Panc1 (cell line): ENCODE measurements at regions not wholly inside any gene's neighbourhood (a gene's known extent, or its start where the extent isn't known, plus 50 kb on each side); places are given as distances from the start of the nearest gene placed in this dataset.

Source experiments
- ATAC-seq: fragments of 200-7000 bp; cut with Tn5 transposase; 2 replicates; pipeline ENCODE4 v1.9.1; 2020; ENCODE audit warnings: mild to moderate bottlenecking, moderate library complexity
- BruUV-seq: library from RNA; stranded (reverse); fragments of 400-500 nt; replicated peaks from 2 replicates; lab custom pipeline; 2021; lab: Mats Ljungman, UMichigan
- CTCF ChIA-PET: fragments of 300-600 bp; sonication (Branson Sonifier 250); formaldehyde crosslinking; loops from one replicate; lab custom pipeline; 2022; ENCODE audit warnings: antibody characterized with exemption; lab: Charles Lee
- POLR2A ChIA-PET: fragments of 300-600 bp; sonication (Branson Sonifier 250); formaldehyde crosslinking; loops from one replicate; lab custom pipeline; 2022; ENCODE audit warnings: antibody characterized with exemption; lab: Charles Lee
- DNase-seq: peaks from one replicate; pipeline ENCODE4 v3.0.0-alpha.2; 2010; ENCODE audit warnings: low read depth, low spot score
- H3K27ac ChIP-seq: 2 replicates; pipeline ENCODE4 v1.5.1; 2011; ENCODE audit warnings: mild to moderate bottlenecking, low read length, inconsistent platforms
- H3K27me3 ChIP-seq: fragments of 200-500 bp; sonication (Bioruptor generic); 2 replicates; pipeline ENCODE4 v1.6.0; 2014; ENCODE audit warnings: low read length, inconsistent platforms; ENCODE audit not compliant: control insufficient read depth, insufficient read depth
- H3K36me3 ChIP-seq: fragments of 200-500 bp; sonication (Bioruptor generic); 2 replicates; pipeline ENCODE4 v1.5.1; 2014; ENCODE audit warnings: inconsistent platforms, mild to moderate bottlenecking, low read length, moderate library complexity; ENCODE audit not compliant: control insufficient read depth, insufficient read depth
- H3K4me1 ChIP-seq: 2 replicates; pipeline ENCODE4 v1.5.1; 2011; ENCODE audit warnings: inconsistent platforms, mild to moderate bottlenecking, low read length, moderate library complexity; ENCODE audit not compliant: control insufficient read depth, insufficient read depth
- H3K4me3 ChIP-seq, 2 experiments: 2 replicates each; pipeline ENCODE4 v1.5.1; 2011 to 2012; ENCODE audit warnings: low read depth in 2 of 2, low read length in 2 of 2, mild to moderate bottlenecking in 2 of 2, inconsistent platforms in 1 of 2, moderate library complexity in 1 of 2
- H3K9me3 ChIP-seq: fragments of 200-500 bp; sonication (Bioruptor generic); 2 replicates; pipeline ENCODE4 v1.5.1; 2014; ENCODE audit warnings: low read depth, mild to moderate bottlenecking, inconsistent platforms, low read length, moderate library complexity; ENCODE audit not compliant: control insufficient read depth, insufficient read depth
- CTCF ChIP-seq: fragments of 450-650 bp; IDR thresholded peaks from 2 replicates; pipeline ENCODE4 v1.5.1; 2017; ENCODE audit warnings: mild to moderate bottlenecking
- POLR2AphosphoS5 ChIP-seq: IDR thresholded peaks from 2 replicates; pipeline ENCODE4 v1.6.1; 2012; ENCODE audit warnings: mild to moderate bottlenecking, low read depth, low read length, moderate library complexity
- REST ChIP-seq, 2 experiments: IDR thresholded peaks; 2 replicates each; pipeline ENCODE4 v1.6.1; 2011 to 2012; ENCODE audit warnings: low read depth in 2 of 2, control low read depth in 1 of 2, low read length in 1 of 2, mild to moderate bottlenecking in 1 of 2, moderate library complexity in 1 of 2; ENCODE audit not compliant: insufficient read depth in 1 of 2
- SIN3A ChIP-seq: IDR thresholded peaks from 2 replicates; pipeline ENCODE4 v1.6.1; 2012; ENCODE audit warnings: low read depth, mild to moderate bottlenecking, low read length, moderate library complexity, borderline replicate concordance; ENCODE audit not compliant: insufficient read depth
- TCF7L2 ChIP-seq: IDR thresholded peaks from 2 replicates; pipeline ENCODE4 v1.6.1; 2011; ENCODE audit warnings: mild to moderate bottlenecking, low read depth, low read length, inconsistent platforms
- in situ Hi-C: cut with HindIII; loops from 2 replicates; pipeline ENCODE4 v1.10.0; 2016; ENCODE audit warnings: low sequenced_read_pairs, low pct_unique_long_range_greater_than_20kb
- intact Hi-C: fragments of 100-400 bp; cut with micrococcal nuclease; formaldehyde crosslinking; loops from one replicate; pipeline ENCODE4 v1.10.0; 2022; ENCODE audit not compliant: unreplicated experiment

GRCh38 chr14:98156411-98156810, 1115.6 kb downstream of the BCL11B start:
- CTCF ChIA-PET: no interaction called here
- Histone ChIP-seq H3K27ac (no peak overlapping the region), H3K4me1 (no peaks in the 10 kb centered on the region), H3K27me3 (no peaks in the 10 kb centered on the region), H3K36me3 (no peaks in the 10 kb centered on the region), H3K9me3 (no peaks in the 10 kb centered on the region), H3K4me3 (no peak overlapping the region)
- intact Hi-C loops (no loop called here), in situ Hi-C loops (no loop called here)
- DNase-seq (no peak), ATAC-seq (no peak)
- POLR2A ChIA-PET: interaction anchor here (0.7 kb wide), 1 partner anchor 28 kb away, joined by 3 read pairs; no protein-coding TSS in a partner anchor
- no peak for TF ChIP-seq CTCF
- TF ChIP-seq REST (IDR thresholded peaks at IDR 0.05; ENCODE audit: insufficient read depth in 1 of 2, low read depth in 2 of 2, low read length in 1 of 2): no peak
- TF ChIP-seq POLR2AphosphoS5: no peak
- TF ChIP-seq SIN3A: no peak
- no peak for TF ChIP-seq TCF7L2
- BruUV-seq: no TSS peak

GRCh38 chr14:98160901-98161300, 1111.1 kb downstream of the BCL11B start:
- intact Hi-C loops: no loop called here
- Histone ChIP-seq H3K9me3 (no peaks in the 10 kb centered on the region), H3K36me3 (no peaks in the 10 kb centered on the region), H3K27me3 (no peaks in the 10 kb centered on the region), H3K4me1 (no peaks in the 10 kb centered on the region), H3K4me3 (no peak overlapping the region), H3K27ac (no peak overlapping the region)
- DNase-seq: no peak
- POLR2A ChIA-PET: no interaction called here
- in situ Hi-C loops: no loop called here
- BruUV-seq: no TSS peak
- no peak for ATAC-seq
- TF ChIP-seq CTCF (no peak), SIN3A (no peak), POLR2AphosphoS5 (no peak), TCF7L2 (no peak), REST (IDR thresholded peaks at IDR 0.05; ENCODE audit: insufficient read depth in 1 of 2, low read depth in 2 of 2, low read length in 1 of 2) (no peak)
- CTCF ChIA-PET: no interaction called here
